ENCODE measurements at regions not wholly inside any gene's neighbourhood (a gene's known extent, or its start where the extent isn't known, plus 50 kb on each side); places are given as distances from the start of the nearest gene placed in this dataset.
"Not testable (repeated sequence)": the region's sequence is repeated elsewhere in the genome, so short reads cannot be mapped to it uniquely, and the experiment has no call there.

DNA sequence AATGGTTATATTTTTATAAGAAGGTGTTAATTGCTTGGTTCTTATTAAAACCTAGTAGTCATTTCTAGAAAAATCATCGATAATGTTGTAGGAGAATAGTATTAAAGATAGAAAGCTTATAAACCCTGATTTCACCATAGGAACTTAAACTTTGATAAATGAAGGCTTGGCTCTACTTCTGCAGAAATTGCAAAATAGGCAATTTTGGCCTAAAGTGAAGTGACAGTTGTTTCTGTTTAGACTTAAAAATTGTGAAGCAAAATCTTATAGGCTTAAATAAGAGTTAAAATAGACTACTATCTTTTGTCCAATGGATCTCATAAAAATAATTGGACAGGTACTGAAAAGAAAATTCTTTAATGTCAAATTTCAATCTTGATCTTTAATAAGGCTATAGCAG, 321.6 kb upstream of the FZD8 start:
- TF ChIP-seq, protein P1, sequence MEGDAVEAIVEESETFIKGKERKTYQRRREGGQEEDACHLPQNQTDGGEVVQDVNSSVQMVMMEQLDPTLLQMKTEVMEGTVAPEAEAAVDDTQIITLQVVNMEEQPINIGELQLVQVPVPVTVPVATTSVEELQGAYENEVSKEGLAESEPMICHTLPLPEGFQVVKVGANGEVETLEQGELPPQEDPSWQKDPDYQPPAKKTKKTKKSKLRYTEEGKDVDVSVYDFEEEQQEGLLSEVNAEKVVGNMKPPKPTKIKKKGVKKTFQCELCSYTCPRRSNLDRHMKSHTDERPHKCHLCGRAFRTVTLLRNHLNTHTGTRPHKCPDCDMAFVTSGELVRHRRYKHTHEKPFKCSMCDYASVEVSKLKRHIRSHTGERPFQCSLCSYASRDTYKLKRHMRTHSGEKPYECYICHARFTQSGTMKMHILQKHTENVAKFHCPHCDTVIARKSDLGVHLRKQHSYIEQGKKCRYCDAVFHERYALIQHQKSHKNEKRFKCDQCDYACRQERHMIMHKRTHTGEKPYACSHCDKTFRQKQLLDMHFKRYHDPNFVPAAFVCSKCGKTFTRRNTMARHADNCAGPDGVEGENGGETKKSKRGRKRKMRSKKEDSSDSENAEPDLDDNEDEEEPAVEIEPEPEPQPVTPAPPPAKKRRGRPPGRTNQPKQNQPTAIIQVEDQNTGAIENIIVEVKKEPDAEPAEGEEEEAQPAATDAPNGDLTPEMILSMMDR (IDR thresholded peaks at IDR 0.05), result no peak
- no peak for TF ChIP-seq POLR2A (IDR thresholded peaks at IDR 0.05)
- no peak for DNase-seq (ENCODE audit: low spot score in 2 of 2)
- intact Hi-C loops (cut with DNase I; ENCODE audit: low total_unique reads), result no loop called here
- WGBS, 2 donors, result 81 to 94% methylated on average over 1 of the region's 1 CpG
- H3K4me3 ChIP-seq (ENCODE audit: low read depth, poor library complexity, severe bottlenecking), result no peak overlapping the region

DNA sequence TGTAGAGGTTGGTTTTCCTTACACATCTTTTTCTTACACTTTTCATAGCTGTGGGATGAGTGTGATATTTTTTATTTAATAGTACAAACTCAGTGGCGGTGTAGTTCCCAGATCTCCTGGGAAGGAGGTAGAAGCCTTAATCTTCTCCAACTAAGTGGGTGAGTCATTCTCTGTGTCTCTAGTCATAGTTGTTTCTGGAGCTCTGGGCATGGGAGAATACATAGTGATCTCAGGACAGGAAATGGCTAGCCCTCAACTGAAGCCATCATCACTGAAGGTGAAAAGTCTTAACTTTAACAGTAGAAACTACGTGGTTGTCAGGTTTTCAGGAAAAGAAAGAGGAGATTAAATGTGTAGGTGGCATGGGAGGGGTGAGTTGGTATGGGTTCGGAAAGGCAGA, 319.4 kb upstream of the FZD8 start:
- intact Hi-C loops (cut with DNase I; ENCODE audit: low total_unique reads), result no loop called here
- H3K4me3 ChIP-seq (ENCODE audit: low read depth, poor library complexity, severe bottlenecking), result no peak overlapping the region
- whole genome bisulfite sequencing, 2 donors, result 89 to 97% methylated on average over 3 of the region's 3 CpGs
- no peak for DNase-seq (ENCODE audit: low spot score in 2 of 2)
- TF ChIP-seq, protein P1 (IDR thresholded peaks at IDR 0.05), result no peak
- no peak for TF ChIP-seq POLR2A (IDR thresholded peaks at IDR 0.05)

DNA sequence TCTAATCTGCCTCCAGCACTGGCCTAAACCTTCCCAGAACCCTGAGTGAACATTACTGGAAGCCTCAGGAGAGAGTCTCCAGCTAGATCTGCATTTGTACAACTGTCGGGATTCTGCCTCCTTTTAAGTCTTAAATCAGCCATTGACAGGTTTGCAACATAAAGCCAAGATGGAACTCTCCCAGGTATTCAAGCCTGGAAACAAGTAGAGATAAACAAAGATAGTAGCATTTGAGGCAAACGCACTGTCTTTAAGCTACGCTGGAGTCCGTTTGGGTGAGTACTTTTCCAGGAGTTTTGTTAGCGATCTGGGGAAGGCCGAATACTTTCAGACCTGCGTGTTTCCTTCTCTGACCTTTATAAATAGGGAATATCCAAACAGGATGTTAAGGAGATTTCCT, 317.2 kb upstream of the FZD8 start:
- TF ChIP-seq, protein P1 (IDR thresholded peaks at IDR 0.05), result no peak
- no peak for TF ChIP-seq POLR2A (IDR thresholded peaks at IDR 0.05)
- WGBS, 2 donors, result 33 to 43% methylated on average over 7 of the region's 7 CpGs
- no peak overlapping the region for H3K4me3 ChIP-seq (ENCODE audit: low read depth, poor library complexity, severe bottlenecking)
- DNase-seq (ENCODE audit: low spot score in 2 of 2), result no peak
- intact Hi-C loops (cut with DNase I; ENCODE audit: low total_unique reads), result no loop called here

DNA sequence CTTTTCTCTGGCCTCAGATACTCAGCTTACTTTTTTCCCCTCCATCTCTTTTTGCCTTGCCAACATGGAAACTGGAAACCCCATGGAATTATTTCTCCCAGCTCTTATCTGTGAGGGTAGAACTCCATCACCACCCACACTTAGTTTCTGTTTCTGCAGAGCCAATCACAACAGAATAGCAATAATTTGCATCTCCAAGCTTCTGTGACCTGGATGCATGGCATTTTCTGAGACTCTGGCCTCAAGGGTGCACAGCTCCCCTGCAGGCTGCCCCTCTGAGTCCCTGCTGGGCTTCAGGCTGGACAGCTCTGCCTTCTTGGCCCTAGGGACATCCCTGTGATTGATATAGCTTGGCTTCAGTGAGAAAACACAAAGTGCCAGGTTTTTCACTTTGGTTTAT, 316.5 kb upstream of the FZD8 start:
- DNase-seq (ENCODE audit: low spot score in 2 of 2); intact Hi-C loops (cut with DNase I; ENCODE audit: low total_unique reads); H3K4me3 ChIP-seq (ENCODE audit: low read depth, poor library complexity, severe bottlenecking): not testable (repeated sequence)

DNA sequence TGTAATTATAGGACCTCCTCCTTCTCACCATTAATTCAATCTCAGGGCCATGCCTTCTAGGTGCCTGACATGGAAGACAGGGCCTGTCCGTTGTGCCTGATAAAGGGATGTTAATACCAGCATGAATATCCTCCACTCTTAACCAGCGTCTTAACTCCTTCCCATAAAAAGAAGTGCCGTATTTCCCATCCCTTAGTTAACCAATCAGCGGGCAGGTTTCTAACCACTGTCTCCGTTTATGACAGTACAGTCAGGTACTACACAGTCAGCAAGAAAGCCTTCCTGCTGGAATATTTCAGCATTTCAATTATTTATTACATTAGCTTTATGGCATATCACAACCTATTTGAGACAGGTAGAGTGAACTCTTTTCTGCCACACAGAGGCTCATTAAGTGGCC, 308.6 kb upstream of the FZD8 start:
- TF ChIP-seq, protein P1 (IDR thresholded peaks at IDR 0.05), result no peak
- TF ChIP-seq POLR2A (IDR thresholded peaks at IDR 0.05), result no peak
- intact Hi-C loops (cut with DNase I; ENCODE audit: low total_unique reads), result no loop called here
- WGBS, 2 donors, result 80 to 84% methylated on average over 5 of the region's 5 CpGs
- DNase-seq (ENCODE audit: low spot score in 2 of 2), result no peak
- no peak overlapping the region for H3K4me3 ChIP-seq (ENCODE audit: low read depth, poor library complexity, severe bottlenecking)

DNA sequence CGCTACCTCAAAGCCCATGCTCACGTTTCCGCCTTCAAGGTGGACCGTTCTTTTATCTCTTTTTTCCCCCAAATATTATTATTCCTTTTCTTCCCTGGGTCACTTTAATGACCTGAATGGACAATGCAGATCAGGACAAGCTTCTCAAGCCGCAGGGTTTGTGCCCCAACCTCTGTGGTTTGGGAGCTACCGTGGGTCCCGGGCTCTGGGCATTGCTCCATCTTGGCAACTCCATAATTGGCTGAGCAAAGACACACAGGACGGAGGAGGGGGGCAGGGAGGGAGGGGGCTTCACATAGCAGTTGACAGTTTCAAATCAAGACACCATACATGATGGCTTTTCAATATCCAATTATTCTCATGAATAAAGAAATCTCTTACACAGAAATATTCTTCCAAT, 308.1 kb upstream of the FZD8 start:
- DNase-seq (ENCODE audit: low spot score in 2 of 2), result no peak
- no peak overlapping the region for H3K4me3 ChIP-seq (ENCODE audit: low read depth, poor library complexity, severe bottlenecking)
- intact Hi-C loops (cut with DNase I; ENCODE audit: low total_unique reads), result no loop called here
- 67 to 73% methylated on average over 8 of the region's 8 CpGs for WGBS, 2 donors
- no peak for TF ChIP-seq POLR2A (IDR thresholded peaks at IDR 0.05)
- TF ChIP-seq, protein P1 (IDR thresholded peaks at IDR 0.05), result no peak

Data from lower leg skin (tissue), 4 donors.